GM18951 (cell line): ENCODE measurements at regions not wholly inside any gene's neighbourhood (a gene's known extent, or its start where the extent isn't known, plus 50 kb on each side); places are given as distances from the start of the nearest gene placed in this dataset.

Source experiments
- POLR2A ChIP-seq: IDR thresholded peaks from 4 replicates; pipeline ENCODE4 v1.6.1; 2011; ENCODE audit warnings: mild to moderate bottlenecking; ENCODE audit not compliant: insufficient read length, insufficient read depth; ENCODE audit errors: extremely low read depth
- in situ Hi-C: fragments of 300-500 bp; cut with MboI; formaldehyde crosslinking; loops from one replicate; pipeline ENCODE4 v1.12.0; 2022; ENCODE audit warnings: low sequenced_read_pairs, mixed read lengths, inconsistent platforms; ENCODE audit not compliant: unreplicated experiment

- TF ChIP-seq POLR2A = no peak
- in situ Hi-C loops = no loop called here
Observed at GRCh38 chr3:187618722-187619121, 51.5 kb downstream of the SST start.

DNA sequence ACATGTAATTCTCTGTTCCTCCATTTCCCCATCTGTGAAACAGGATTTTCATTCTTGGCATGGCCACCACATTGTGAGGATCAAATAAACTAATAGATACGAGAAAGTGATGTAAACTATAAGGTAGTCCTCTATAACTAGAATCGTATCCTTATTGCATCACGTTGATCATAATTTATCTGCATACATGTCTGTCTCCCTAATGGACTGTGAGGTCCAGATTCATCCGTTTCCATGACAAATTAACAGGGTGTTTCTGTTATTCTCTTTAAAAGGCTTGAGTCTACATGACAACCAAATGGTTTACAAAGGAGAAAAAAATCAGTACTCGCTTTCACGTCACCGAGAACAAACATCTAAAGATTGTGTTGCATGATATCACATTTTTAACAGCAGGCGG lies 53.0 kb downstream of the SST start:
- TF ChIP-seq POLR2A = no peak
- in situ Hi-C loops = no loop called here

DNA sequence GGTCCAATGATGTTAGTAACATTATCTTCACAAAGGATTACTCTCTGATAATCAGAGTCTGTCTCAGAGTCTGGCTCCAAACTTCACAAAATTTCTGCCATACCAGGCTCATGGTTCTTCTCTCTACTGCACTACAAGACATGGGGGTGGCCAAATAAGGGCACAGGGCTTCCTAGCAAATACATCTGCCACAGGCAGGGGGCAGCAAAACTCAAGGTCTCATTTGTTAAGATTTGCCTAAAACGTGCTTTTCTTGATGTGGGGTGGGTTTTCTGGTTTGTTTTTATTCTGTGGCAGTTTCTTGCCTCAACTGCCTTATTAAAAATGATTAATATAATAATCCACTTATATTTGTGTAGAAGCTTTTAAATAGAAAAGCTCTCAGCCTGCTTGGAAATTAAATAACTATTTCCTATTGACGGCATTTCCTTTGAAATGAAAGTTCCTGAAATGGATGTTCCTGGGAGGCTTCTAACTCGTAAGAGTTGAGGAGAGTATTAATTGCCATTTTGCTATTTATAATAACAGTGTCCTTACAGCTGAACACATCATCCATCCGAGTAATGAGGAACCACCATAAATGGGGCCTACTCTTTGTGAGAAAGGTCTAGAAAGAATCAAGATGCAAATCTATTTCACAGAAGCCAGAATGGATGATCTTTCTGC lies 53.8 kb downstream of the SST start:
- TF ChIP-seq POLR2A = no peak
- in situ Hi-C loops = no loop called here

- in situ Hi-C loops = no loop called here
- TF ChIP-seq POLR2A = no peak
Observed at GRCh38 chr3:187615630-187616029, 54.6 kb downstream of the SST start.

- in situ Hi-C loops = loop anchor here (5.0 kb wide), 1 partner anchor 65 kb away; no protein-coding TSS in a partner anchor
- TF ChIP-seq POLR2A = no peak
Observed at GRCh38 chr3:187612656-187613055, 57.5 kb downstream of the SST start.

DNA sequence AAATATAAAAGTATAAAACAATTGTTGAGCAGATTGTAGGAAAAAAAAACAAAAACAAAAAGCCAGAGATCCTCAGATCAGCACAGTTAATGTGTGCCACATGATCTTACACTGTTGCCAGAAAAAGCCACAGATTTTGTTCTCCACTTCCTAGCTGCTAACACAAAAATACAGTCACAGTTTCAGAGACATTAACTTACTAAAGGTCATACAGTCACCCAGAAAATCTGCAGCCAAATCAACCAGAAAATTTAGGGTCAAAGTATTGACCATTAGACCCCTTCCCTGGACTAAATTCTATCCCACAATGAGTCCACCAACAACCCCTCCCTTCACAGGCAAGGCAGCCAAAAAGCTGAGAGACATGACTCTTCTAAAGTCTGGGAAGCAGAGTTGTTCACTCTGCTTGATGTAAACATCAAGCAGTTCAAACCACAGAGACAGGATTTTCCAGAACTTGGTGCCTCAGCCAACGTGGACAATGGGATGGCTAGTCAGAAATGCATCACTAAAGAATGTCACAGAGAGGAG lies 59.1 kb downstream of the SST start:
- no peak for TF ChIP-seq POLR2A

DNA sequence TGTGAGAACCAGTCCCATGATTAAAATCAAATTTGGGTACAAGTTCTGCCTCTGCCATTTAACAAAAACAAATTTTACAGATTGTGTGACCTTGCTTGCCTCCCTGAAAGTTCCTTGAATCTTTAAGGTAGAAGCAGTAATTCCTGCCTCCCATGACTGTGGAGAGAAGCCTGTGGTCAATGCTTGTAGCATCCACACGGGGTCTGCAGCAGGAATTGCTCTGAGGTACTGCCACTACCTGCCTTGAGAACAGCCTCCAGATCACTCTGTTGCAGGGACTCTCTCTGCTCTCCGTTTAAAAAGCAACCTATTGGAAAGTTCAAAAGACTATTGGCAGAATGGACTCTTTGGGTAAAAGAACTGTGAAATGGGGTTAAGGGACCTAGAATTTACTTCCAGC lies 75.9 kb downstream of the SST start:
- in situ Hi-C loops = no loop called here
- no peak for TF ChIP-seq POLR2A

More for the DNA sequence above, 59.1 kb downstream of the SST start:
- in situ Hi-C loops = loop anchor here (5.0 kb wide), 1 partner anchor 66 kb away; no protein-coding TSS in a partner anchor

DNA sequence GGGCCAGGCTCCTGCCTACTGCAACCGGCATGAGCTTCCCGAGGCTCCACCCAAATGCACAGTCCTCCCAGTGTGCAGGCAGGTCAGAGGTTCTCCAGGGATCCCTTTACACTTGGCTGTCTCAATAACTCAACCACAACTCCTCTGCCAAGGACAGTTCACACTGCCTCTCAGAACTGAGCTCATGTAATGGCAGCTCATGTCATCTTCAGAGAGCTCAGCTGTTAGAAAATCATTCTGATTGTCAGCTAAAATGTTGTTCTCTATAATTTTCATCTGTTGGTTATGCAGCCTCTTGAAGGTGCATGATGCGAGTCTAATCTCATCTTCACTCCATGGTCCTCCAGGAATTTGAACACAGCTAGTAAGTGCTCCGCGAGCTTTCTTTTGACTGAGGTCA lies 76.7 kb downstream of the SST start:
- in situ Hi-C loops = no loop called here

GRCh38 chr3:187590861-187591576 lies 79.2 kb downstream of the SST start:
- in situ Hi-C loops = no loop called here
- TF ChIP-seq POLR2A = no peak

More for the DNA sequence above, 76.7 kb downstream of the SST start:
- TF ChIP-seq POLR2A = no peak

GRCh38 chr3:187587076-187587475 lies 83.1 kb downstream of the SST start:
- no peak for TF ChIP-seq POLR2A
- in situ Hi-C loops = no loop called here

GRCh38 chr3:187586226-187586625 lies 84.0 kb downstream of the SST start:
- no peak for TF ChIP-seq POLR2A
- in situ Hi-C loops = no loop called here

DNA sequence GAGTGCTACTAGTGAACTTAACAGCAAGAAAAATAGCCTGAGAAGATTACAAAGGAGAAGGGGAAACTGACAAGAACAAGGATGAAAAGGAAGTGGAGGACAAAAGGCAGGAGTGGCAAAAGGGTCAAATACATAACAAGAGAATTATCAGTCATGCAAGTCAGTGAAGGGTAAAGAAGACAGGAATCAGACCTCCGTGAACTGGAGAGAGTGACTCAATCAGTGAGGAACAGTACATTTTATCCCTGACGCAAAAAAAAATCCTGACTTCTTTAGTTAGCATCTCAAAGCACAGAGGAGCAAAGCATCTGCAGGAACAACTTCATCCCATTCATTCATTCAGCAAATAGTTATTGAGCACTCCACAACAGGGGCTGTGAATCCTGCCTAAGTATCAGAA lies 97.8 kb downstream of the SST start:
- TF ChIP-seq POLR2A = no peak
- in situ Hi-C loops = no loop called here

GRCh38 chr3:187571701-187572100 lies 98.5 kb downstream of the SST start:
- TF ChIP-seq POLR2A = no peak
- in situ Hi-C loops = no loop called here

- in situ Hi-C loops = no loop called here
Observed at GRCh38 chr3:187570776-187571175, 99.4 kb downstream of the SST start.

GRCh38 chr3:187568171-187568570 lies 102.0 kb downstream of the SST start:
- in situ Hi-C loops = no loop called here
- TF ChIP-seq POLR2A = no peak

More at GRCh38 chr3:187570776-187571175, 99.4 kb downstream of the SST start:
- no peak for TF ChIP-seq POLR2A
